HG03342 (cell line): ENCODE measurements at regions not wholly inside any gene's neighbourhood (a gene's known extent, or its start where the extent isn't known, plus 50 kb on each side); places are given as distances from the start of the nearest gene placed in this dataset.

Experiments
- ATAC-seq: cut with Tn5 transposase; IDR thresholded peaks from one replicate; pipeline ENCODE4 v1.9.1; 2021; ENCODE audit warnings: mild to moderate bottlenecking, moderate library complexity; ENCODE audit not compliant: unreplicated experiment

GRCh38 chr7:68491523-68492358 lies 1106.5 kb upstream of the AUTS2 start:
- no peak for ATAC-seq

- no peak for ATAC-seq
Measured at GRCh38 chr7:68492359-68492690, 1106.0 kb upstream of the AUTS2 start.

GRCh38 chr7:68503400-68503799 lies 1094.9 kb upstream of the AUTS2 start:
- ATAC-seq: no peak

GRCh38 chr7:68504716-68505115 lies 1093.6 kb upstream of the AUTS2 start:
- ATAC-seq: no peak

GRCh38 chr7:68505721-68506120 lies 1092.6 kb upstream of the AUTS2 start:
- ATAC-seq: no peak

- ATAC-seq: no peak
Measured at GRCh38 chr7:68507668-68508067, 1090.6 kb upstream of the AUTS2 start.

GRCh38 chr7:68509054-68509453 lies 1089.2 kb upstream of the AUTS2 start:
- ATAC-seq: no peak

- no peak for ATAC-seq
Measured at GRCh38 chr7:68509603-68510002, 1088.7 kb upstream of the AUTS2 start.

GRCh38 chr7:68511281-68511680 lies 1087.0 kb upstream of the AUTS2 start:
- no peak for ATAC-seq

- no peak for ATAC-seq
Measured at GRCh38 chr7:68512466-68512865, 1085.8 kb upstream of the AUTS2 start.

GRCh38 chr7:68518060-68518459 lies 1080.2 kb upstream of the AUTS2 start:
- no peak for ATAC-seq

- ATAC-seq: no peak
Measured at GRCh38 chr7:68524126-68524525, 1074.1 kb upstream of the AUTS2 start.

GRCh38 chr7:68529221-68529620 lies 1069.1 kb upstream of the AUTS2 start:
- ATAC-seq: no peak

GRCh38 chr7:68535266-68535665 lies 1063.0 kb upstream of the AUTS2 start:
- no peak for ATAC-seq

- ATAC-seq: no peak
Measured at GRCh38 chr7:68537051-68537773, 1061.1 kb upstream of the AUTS2 start.

- no peak for ATAC-seq
Measured at GRCh38 chr7:68537774-68538071, 1060.6 kb upstream of the AUTS2 start.

GRCh38 chr7:68542831-68543230 lies 1055.4 kb upstream of the AUTS2 start:
- ATAC-seq: no peak

GRCh38 chr7:68544851-68545250 lies 1053.4 kb upstream of the AUTS2 start:
- no peak for ATAC-seq

- no peak for ATAC-seq
Measured at GRCh38 chr7:68547181-68547580, 1051.1 kb upstream of the AUTS2 start.

- ATAC-seq: no peak
Measured at GRCh38 chr7:68547799-68548198, 1050.5 kb upstream of the AUTS2 start.

- ATAC-seq: no peak
Measured at GRCh38 chr7:68550027-68550426, 1048.2 kb upstream of the AUTS2 start.

GRCh38 chr7:68550635-68551034 lies 1047.6 kb upstream of the AUTS2 start:
- no peak for ATAC-seq

GRCh38 chr7:68556537-68556936 lies 1041.7 kb upstream of the AUTS2 start:
- no peak for ATAC-seq
